ENCODE measurements at regions not wholly inside any gene's neighbourhood (a gene's known extent, or its start where the extent isn't known, plus 50 kb on each side); places are given as distances from the start of the nearest gene placed in this dataset.

DNA sequence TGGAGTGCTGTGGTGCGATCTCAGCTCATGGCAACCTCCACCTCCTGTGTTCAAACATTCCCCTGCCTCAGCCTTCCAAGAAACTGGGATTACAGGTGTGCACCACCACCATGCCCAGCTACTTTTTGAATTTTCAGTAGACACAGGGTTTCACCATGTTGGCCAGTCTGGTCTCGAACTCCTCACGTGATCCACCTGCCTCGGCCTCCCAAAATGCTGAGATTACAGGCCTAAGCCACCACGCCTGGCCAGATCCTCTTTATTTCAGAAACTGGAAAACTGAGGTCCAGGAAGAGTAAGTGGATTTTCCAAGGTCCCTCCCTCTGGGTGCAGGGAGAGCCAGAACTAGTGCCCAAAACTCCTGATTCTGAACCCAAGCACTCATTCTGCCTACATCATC, 413.1 kb upstream of the AUTS2 start:
- no peak for DNase-seq (ENCODE audit: low spot score)

GRCh38 chr7:69186974-69187373, 411.3 kb upstream of the AUTS2 start:
- Histone ChIP-seq H3K9me3 (ENCODE audit: control insufficient read depth in 4 of 4, low read length in 3 of 4) (no peaks in the 10 kb centered on the region), H3K9ac (ENCODE audit: low read depth in 1 of 2, low read length in 2 of 2) (no peak overlapping the region), H3K27ac (ENCODE audit: low read depth in 1 of 2, low read length in 2 of 2) (no peak overlapping the region), H3K27me3 (ENCODE audit: control insufficient read depth in 4 of 4, insufficient read depth in 4 of 4, low read length in 3 of 4) (no peaks in the 10 kb centered on the region), H3K4me3 (ENCODE audit: low read depth in 1 of 3, low read length in 3 of 3) (no peak overlapping the region), H3K36me3 (ENCODE audit: control insufficient read depth in 4 of 4, insufficient read depth in 3 of 4, low read depth in 1 of 4, low read length in 3 of 4) (no peaks in the 10 kb centered on the region), H3K4me1 (ENCODE audit: control insufficient read depth in 4 of 4, insufficient read depth in 4 of 4, low read length in 3 of 4) (no peaks in the 10 kb centered on the region)
- TF ChIP-seq HNF4G (IDR thresholded peaks at IDR 0.05) (no peak), ATF3 (IDR thresholded peaks at IDR 0.05) (no peak), FOXA1 (IDR thresholded peaks at IDR 0.05) (no peak), RXRA (IDR thresholded peaks at IDR 0.05) (no peak), CTCF (IDR thresholded peaks at IDR 0.05; ENCODE audit: low read depth, low read length, missing input control) (no peak), JUND (IDR thresholded peaks at IDR 0.05) (no peak), YY1 (IDR thresholded peaks at IDR 0.05) (no peak), FOXA2 (IDR thresholded peaks at IDR 0.05) (no peak), GABPA (IDR thresholded peaks at IDR 0.05 in 1 of 2, conservative IDR thresholded peaks at IDR 0.05 in 1 of 2) (no peak)
- TF ChIP-seq, protein P1, sequence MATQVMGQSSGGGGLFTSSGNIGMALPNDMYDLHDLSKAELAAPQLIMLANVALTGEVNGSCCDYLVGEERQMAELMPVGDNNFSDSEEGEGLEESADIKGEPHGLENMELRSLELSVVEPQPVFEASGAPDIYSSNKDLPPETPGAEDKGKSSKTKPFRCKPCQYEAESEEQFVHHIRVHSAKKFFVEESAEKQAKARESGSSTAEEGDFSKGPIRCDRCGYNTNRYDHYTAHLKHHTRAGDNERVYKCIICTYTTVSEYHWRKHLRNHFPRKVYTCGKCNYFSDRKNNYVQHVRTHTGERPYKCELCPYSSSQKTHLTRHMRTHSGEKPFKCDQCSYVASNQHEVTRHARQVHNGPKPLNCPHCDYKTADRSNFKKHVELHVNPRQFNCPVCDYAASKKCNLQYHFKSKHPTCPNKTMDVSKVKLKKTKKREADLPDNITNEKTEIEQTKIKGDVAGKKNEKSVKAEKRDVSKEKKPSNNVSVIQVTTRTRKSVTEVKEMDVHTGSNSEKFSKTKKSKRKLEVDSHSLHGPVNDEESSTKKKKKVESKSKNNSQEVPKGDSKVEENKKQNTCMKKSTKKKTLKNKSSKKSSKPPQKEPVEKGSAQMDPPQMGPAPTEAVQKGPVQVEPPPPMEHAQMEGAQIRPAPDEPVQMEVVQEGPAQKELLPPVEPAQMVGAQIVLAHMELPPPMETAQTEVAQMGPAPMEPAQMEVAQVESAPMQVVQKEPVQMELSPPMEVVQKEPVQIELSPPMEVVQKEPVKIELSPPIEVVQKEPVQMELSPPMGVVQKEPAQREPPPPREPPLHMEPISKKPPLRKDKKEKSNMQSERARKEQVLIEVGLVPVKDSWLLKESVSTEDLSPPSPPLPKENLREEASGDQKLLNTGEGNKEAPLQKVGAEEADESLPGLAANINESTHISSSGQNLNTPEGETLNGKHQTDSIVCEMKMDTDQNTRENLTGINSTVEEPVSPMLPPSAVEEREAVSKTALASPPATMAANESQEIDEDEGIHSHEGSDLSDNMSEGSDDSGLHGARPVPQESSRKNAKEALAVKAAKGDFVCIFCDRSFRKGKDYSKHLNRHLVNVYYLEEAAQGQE (IDR thresholded peaks at IDR 0.05) = no peak
- TF ChIP-seq, protein P2, sequence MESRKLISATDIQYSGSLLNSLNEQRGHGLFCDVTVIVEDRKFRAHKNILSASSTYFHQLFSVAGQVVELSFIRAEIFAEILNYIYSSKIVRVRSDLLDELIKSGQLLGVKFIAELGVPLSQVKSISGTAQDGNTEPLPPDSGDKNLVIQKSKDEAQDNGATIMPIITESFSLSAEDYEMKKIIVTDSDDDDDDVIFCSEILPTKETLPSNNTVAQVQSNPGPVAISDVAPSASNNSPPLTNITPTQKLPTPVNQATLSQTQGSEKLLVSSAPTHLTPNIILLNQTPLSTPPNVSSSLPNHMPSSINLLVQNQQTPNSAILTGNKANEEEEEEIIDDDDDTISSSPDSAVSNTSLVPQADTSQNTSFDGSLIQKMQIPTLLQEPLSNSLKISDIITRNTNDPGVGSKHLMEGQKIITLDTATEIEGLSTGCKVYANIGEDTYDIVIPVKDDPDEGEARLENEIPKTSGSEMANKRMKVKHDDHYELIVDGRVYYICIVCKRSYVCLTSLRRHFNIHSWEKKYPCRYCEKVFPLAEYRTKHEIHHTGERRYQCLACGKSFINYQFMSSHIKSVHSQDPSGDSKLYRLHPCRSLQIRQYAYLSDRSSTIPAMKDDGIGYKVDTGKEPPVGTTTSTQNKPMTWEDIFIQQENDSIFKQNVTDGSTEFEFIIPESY (IDR thresholded peaks at IDR 0.05) = no peak
- no peak for DNase-seq (ENCODE audit: low spot score)
- WGBS = 96% methylated on average over 5 of the region's 5 CpGs

More for the DNA sequence above, 413.1 kb upstream of the AUTS2 start:
- TF ChIP-seq, protein P3, sequence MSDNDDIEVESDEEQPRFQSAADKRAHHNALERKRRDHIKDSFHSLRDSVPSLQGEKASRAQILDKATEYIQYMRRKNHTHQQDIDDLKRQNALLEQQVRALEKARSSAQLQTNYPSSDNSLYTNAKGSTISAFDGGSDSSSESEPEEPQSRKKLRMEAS (IDR thresholded peaks at IDR 0.05) = no peak
- TF ChIP-seq TAF1 (conservative IDR thresholded peaks at IDR 0.05) (no peak), GABPA (IDR thresholded peaks at IDR 0.05 in 1 of 2, conservative IDR thresholded peaks at IDR 0.05 in 1 of 2) (no peak)
- Histone ChIP-seq H3K4me1 (ENCODE audit: control insufficient read depth in 4 of 4, insufficient read depth in 4 of 4, low read length in 3 of 4) (no peaks in the 10 kb centered on the region), H3K36me3 (ENCODE audit: control insufficient read depth in 4 of 4, insufficient read depth in 3 of 4, low read depth in 1 of 4, low read length in 3 of 4) (no peaks in the 10 kb centered on the region), H3K27me3 (ENCODE audit: control insufficient read depth in 4 of 4, insufficient read depth in 4 of 4, low read length in 3 of 4) (no peaks in the 10 kb centered on the region), H3K27ac (ENCODE audit: low read depth in 1 of 2, low read length in 2 of 2) (no peak overlapping the region), H3K9ac (ENCODE audit: low read depth in 1 of 2, low read length in 2 of 2) (no peak overlapping the region), H3K4me3 (ENCODE audit: low read depth in 1 of 3, low read length in 3 of 3) (no peak overlapping the region), H3K9me3 (ENCODE audit: control insufficient read depth in 4 of 4, low read length in 3 of 4) (no peaks in the 10 kb centered on the region)
- WGBS = 95% methylated on average over 5 of the region's 5 CpGs
